ENCODE measurements at regions not wholly inside any gene's neighbourhood (a gene's known extent, or its start where the extent isn't known, plus 50 kb on each side); places are given as distances from the start of the nearest gene placed in this dataset.
"Not testable (repeated sequence)": the region's sequence is repeated elsewhere in the genome, so short reads cannot be mapped to it uniquely, and the experiment has no call there.

DNA sequence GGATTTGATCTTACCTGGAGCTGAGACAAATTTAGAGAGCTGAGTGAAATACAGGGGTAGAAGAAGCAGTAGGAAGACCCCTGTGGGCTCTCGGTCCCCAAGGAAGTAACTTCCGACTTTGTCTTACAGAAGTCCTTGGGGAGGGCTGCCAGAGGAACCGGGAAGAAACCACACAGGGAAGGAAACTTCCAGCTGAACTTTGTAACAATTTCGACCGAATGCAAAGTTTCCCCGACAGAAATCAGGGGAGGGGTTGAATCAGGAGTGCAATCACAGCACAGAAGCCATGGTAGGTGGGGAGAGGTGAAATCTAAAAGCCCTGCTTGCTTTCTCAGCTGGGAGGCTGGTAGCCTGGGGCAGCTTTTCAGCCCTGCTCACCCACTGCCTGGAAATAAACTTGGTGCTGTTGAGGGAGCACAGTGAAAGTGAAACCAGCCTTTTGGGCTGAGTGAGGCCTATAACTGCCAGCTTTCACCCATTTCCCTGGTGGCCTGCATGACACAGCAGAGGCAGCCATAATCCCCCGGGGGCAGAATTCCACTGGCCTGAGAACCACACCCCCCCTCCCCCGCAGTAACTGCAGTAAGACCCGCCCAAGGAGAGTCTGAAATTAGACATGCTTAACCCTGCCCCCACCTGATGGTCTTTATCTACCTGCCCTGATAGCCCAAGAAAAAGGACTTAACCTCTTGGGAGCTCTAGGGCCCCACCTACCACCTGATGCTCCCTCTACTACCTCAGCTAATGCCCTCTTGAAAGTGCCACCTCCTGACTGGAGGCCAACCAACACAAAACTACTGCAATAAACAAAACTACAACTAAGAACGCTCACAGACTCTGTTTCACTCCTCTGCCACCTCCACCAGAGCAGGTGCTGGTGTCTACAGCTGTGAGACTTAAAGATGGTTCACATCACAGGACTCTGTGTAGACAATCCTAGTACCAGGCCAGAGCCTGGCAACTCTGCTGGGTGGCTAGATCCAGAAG, 248.2 kb downstream of the PARM1 start:
- DNase-seq, result no peak

DNA sequence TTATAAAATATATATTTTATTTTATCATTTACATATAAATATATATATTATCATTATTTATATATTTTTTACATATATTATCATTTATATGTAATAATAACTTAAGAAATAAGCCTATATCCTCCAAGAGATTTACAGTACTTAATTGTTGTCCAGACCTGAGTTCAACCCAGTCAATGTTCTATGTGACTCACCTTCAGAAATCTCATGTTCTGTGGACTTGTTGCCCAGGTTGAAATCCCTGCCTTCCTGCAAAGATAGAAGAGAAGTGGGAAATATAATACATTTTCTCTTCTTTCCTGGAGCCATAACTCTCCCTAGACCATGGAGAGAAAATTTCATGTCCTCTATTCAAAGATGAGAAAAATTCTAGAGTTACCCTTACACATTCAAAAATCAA, 247.3 kb downstream of the PARM1 start:
- no peak for DNase-seq

DNA sequence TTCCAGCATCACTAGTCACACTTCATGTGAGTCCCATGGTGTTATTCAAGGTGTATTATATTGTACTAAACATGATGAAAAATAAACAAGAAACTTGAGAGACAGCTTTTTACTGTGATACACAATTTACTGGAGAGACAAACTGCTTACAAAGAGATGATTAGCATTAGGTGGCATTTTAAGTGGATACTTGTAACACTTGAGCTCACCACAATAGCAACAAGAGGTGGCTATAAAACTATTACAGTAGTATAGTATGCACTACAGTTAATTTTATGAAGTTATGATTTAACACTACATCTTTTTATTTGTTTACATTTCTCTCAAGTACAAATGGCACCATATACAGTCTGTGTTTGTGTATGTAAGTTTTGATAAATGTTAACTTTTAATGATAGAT, 246.6 kb downstream of the PARM1 start:
- peak; percentile 15 to 23 for DNase-seq

DNA sequence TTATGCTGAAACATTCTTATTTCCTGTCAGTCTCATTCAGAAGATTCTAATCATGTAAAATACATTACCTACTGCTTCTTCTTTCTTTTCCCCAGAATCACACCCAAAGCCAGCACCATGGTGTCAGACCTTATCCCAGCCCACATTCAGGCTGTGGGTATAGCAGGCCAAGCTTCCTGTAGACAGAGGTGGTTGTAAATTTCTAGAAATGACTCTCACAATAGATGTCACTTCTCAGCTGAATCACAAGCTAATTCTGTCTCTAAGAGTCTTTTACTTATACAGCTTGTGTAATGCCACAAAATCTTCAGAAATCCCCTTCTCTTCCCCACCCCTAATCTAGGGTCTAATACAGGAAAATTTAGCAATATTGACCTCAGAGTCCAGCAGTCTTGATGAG, 239.6 kb downstream of the PARM1 start:
- no peak for DNase-seq

DNA sequence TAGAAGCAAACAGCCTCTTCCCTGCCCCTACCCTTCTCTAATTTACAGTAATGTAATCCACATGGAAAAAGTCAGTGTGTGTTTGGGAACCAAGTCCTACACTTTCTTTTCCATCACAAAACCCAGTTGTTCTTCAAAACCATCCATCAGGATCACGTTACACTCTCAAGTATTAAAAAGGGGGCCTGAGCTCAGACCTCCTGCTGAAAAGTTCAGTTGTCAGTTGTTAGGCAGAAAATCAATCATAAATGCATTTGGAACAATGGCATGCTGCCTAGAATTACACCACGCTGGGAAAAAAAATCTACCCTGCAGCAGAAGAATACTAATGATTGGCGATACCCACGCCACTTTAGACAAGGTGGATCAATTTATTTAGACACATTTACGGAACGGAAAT, 236.5 kb downstream of the PARM1 start:
- DNase-seq, result peak; percentile 12 to 64

DNA sequence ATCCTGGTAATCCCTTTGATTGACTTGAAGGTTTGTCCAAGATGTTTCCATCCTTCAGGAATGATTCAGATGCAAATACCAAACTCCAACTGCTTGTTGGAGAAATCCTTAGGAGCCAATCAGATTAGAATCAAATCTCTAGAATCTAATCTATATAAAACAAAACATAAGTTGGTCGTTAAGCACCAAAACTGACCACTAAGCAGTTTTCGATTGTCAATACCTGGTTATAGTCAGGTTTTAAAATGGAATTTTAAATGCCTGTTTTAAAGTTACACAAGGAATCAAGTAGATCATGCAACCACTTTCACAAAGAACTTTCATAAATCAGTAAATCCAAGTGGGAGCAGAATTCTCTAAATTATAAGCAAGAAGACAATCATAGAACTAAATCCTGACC, 236.1 kb downstream of the PARM1 start:
- no peak for DNase-seq

DNA sequence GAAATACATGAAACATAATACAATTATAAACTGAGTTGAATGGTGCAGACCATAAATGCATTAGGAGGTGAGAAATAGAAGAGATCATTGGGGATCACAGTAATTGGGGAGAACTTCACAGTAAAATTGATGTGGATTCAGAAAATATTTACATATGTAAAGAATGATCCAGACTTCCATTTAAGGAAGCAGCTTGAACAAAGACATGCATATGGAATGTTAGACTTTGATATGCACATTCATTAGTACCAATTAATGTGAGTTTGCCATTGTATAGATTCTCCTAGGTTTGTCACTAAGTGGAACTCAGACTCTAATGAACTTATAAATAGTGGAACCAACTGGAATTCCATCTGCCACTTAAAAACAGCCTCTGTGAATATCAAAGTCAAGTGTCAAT, 235.6 kb downstream of the PARM1 start:
- DNase-seq, result no peak

DNA sequence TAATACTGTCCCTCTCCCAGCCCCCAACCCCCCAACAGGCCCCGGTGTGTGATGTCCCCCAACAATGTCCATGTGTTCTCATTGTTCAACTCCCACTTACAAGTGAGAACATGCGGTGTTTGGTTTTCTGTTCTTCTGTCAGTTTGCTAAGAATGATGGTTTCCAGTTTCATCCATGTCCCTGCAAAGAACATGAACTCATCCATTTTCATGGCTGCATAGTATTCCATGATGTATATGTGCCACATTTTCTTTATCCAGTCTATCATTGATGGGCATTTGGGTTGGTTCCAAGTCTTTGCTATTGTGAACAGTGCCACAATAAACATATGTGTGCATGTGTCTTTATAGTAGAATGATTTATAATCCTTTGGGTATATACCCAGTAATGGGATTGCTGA, 232.2 kb downstream of the PARM1 start:
- not testable (repeated sequence) for DNase-seq

DNA sequence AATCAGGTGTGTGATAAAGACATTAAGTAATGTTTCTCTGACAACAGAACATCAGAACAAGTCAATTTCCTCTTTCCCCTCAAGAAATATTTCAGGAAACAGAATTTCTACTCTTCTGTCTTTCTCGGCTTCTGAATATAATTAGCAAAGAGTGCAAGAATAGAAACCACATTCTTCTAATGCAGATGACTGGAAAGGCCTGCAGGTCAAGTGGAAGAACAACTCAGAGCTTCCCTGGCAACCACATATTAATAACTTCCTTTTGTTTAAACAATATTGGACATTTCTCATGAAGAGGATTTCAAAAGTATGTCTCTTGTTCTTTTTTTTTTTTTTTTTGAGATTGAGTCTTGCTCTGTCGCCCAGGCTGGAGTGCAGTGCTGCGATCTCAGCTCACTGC, 225.5 kb downstream of the PARM1 start:
- DNase-seq, result no peak

DNA sequence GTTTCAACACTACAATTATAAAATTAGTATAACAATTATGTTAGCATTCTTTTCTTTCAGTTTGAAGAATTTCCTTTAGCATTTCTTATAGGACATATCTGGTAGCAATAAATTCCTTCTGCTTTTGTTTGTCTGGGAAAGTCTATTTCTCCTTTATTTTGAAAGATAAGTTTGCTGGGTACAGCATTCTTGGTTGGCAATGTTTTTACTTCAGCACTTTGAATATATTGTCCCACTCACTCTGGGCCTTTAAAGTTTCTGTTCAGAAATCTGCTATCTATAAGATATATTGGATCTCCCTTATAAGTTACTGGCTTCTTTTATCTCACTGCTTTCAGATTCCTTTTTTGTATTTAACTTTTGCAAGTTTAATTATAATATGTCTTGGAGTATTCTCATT, 222.1 kb downstream of the PARM1 start:
- DNase-seq, result no peak

DNA sequence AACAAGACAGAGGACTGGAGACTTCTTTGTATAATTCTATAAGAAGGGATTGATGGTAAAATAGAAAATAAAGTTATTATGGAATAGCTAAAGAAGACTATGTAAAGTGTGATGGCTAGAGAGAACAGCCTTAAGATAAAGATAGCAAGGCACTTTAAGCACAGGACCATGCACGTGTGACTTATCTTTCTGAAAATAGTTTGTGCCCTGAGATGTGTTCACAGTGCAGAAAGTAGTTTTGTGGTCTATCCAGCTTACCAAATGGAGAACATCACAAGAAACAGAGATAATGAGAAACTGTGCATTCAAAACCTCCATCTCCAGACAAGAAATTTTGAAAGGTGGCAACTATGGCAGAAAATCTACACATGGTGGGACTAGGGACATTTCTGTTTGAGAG, 213.3 kb downstream of the PARM1 start:
- no peak for DNase-seq

DNA sequence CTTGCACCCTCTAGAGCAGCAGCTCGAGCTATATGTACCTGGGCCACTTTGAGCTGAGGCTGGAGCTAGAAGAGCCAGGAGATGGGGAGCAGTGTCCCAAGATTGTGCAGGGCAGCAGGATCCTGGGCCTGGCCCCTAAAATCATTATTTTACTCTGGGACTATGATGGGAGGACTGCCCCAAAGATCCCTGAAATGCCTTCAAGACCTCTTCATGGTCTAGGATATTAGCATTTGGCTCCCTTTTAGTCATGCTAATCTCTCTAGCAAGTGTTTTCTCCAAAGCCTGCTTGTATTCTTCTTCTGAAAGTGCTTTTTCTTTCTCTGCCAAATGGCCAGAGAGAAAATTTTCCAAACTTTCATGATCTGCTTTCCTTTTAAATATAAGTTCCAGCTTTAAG, 211.6 kb downstream of the PARM1 start:
- no peak for DNase-seq

DNA sequence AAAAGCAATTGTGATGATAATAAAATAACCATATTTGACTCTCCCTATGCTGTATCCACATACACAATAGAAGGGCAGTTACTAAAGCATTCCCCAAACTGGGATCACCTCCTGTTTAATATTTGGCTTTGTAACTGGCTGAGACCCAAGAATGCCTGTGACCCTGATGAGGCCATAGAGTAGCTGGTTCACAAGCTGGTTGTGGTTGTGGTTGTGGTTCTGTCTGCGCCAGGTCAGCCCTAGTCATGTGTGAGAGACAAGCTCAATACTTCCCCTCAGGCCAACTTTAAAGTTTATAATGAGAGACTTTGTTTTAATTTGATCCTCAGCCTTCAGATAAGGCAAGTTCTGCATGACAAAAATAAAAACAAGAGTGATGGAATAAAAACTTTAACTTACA, 209.9 kb downstream of the PARM1 start:
- DNase-seq, result no peak

DNA sequence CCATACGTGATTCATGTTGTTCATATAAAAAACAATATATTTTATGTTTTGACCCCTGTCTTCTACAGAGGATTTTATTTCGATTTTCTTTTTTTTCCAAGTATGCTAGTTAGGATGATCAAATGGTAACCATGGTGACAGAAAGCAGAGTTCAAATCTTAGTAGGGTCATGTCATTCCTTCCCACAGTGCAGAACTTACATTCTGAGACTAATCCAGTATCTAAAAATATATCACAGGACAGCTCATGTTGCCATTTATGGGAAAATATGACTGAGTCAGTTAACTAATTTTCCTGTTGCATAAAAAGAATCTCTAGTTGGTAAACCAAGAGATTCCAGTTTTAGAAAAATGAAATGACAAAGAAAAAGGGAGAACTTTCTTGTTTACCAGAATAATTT, 209.5 kb downstream of the PARM1 start:
- DNase-seq, result no peak

DNA sequence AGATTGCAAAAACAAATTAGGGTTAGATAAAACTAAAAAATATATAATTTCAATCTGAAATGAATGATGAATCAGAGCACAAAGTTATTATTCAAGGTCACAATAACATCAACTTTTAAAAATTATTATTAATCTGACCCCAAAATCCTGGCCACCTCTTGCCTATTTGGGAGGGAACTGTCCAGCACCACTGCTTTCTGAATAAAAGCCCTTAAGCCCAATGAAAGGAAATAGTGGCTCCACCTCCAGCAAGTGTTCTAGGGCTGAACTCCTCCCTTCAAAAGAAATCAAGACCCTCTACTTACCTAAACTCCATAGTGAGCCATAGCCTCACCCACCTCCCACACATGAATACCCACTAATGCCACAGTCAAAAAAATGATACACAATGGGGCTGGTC, 208.2 kb downstream of the PARM1 start:
- no peak for DNase-seq

DNA sequence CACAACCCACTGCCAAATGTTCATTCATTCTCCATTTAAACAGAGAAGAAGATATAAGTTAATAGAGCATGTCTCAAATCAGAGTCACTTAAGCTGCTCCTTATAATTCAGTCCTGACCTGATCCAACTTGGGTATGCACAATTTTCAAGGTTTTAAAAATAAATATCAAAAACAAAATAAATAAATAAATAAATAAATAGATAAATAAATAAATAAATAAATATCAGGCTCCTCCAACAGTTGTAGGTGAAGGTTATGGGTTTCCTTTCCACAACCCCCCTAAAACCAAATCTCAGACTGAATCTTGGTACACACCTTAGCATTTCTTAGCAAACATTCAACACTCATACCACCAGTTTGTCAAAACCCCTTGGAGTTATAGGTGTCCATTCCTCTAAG, 204.4 kb downstream of the PARM1 start:
- DNase-seq, result no peak

DNA sequence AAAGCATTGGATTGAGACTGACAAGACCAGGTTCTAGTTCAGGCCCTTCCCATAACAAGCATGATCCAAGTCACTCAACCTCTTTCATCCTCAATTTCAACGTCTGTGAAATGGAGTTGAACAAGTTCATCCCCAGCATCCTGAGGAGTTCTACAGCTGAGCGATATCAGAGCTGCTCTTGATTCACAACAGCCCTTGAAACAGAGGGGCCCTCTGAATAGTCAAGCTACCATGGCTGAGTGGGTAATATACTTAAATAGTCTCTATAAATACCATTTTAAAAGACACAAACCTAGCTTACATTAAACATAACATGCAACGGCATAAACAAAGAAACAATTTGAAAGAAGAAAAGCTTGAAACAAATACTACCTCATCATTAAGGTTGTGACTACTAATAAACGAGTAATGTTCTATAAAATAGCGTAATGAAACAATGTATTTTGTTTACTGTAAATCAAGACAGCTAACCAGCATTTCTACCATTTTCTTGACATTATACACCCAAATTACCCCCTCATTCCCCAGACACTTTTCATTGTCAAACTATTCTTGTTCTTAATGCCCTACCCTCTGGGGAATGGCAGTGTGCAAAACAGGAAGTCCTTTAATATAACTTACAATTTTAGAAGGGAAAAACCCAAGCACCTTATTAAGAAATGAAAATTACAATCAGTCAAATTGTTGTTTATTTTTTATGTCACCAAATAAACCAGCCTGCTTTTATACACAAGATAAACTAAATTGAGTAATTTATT, 202.3 kb downstream of the PARM1 start:
- DNase-seq, result no peak

DNA sequence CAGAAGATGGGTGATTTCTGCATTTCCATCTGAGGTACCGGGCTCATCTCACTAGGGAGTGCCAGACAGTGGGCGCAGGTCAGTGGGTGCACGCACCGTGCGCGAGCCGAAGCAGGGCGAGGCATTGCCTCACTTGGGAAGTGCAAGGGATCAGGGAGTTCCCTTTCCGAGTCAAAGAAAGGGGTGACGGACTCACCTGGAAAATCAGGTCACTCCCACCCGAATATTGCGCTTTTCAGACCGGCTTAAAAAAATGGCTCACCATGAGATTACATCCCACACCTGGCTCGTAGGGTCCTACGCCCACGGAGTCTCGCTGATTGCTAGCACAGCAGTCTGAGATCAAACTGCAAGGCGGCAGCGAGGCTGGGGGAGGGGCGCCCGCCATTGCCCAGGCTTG, 194.0 kb downstream of the PARM1 start:
- not testable (repeated sequence) for DNase-seq

DNA sequence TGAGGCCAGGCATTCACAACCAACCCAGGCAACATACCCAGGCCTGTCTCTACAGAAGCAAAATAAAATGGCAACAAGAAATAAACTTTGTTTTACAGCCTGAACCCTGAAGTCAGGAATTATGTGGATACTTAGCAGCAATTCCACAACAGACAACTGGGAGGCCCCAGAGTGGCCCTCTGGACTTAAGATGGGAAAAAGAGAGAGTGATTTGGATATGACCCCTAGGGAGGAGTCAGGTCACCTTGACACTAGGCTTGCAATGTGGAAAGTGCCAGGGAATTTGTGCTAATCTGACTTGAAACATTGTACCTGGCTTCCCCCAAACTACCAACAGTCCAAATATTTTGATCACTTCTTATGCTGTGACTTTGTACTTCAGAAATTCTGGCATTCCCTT, 193.1 kb downstream of the PARM1 start:
- peak in 1 of 2 experiments; percentile 63 for DNase-seq

DNA sequence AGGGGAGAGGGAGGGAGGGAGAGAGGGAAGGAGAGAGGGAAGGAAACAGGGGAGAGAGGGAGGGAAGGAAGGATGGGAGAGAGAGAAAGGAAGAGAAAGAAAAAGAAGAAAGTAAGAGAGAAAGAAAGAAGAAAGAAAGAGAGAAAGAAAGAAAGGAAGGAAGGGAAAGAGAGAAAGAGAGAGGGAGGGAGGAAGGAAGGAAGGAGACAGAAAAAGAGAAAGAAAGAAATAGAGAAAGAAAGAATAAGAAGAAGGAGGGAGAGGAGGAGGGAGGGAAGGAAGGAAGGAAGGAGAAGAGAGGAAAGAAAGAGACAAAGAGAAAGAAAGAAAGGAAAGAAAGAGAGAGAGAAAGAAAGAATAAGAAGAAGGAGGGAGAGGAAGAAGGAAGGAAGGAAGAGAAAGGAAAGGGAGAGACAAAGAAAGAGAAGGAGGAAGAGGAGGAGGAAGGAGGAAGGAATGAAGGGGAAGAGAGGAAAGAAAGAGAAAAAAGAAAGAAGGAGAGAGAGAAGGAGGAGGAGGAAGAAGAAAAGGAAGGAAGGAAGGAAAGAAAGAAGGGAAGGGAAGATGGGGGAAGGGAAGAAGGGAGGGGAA, 189.6 kb downstream of the PARM1 start:
- DNase-seq, result no peak

DNA sequence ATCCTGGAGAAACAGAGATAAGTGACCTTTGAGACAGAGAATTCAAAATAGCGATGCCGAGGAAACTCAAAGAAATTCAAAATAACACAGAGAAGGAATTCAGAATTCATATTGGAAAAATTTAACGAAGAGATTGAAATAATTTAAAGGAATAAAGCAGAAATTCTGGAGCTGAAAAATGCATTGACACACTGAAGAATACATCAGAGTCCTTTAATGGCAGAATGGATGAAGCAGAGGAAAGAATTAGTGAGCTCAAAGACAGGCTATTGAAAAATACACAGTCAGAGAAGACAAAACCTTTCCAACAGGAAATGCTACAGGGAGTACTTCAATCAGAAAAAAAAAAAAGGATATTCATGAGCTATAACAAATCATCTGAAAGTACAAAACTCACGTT, 185.8 kb downstream of the PARM1 start:
- no peak for DNase-seq

DNA sequence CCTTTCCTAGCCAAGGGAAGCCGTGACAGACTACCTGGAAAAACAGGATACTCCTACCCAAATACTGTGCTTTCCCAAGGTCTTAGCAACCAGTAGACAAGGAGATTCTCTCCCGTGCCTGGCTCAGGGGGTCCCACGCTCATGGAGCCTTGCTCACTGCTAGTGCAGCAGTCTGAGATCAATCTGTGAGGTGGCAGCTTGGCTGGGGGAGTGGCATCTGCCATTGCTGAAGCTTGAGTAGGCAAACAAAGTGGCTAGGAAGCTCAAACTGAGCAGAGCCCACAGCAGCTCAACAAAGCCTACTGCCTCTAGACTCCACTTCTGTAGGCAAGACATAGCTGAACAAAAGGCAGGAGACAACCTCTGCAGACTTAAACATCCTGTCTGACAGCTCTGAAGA, 177.1 kb downstream of the PARM1 start:
- DNase-seq, result no peak

DNA sequence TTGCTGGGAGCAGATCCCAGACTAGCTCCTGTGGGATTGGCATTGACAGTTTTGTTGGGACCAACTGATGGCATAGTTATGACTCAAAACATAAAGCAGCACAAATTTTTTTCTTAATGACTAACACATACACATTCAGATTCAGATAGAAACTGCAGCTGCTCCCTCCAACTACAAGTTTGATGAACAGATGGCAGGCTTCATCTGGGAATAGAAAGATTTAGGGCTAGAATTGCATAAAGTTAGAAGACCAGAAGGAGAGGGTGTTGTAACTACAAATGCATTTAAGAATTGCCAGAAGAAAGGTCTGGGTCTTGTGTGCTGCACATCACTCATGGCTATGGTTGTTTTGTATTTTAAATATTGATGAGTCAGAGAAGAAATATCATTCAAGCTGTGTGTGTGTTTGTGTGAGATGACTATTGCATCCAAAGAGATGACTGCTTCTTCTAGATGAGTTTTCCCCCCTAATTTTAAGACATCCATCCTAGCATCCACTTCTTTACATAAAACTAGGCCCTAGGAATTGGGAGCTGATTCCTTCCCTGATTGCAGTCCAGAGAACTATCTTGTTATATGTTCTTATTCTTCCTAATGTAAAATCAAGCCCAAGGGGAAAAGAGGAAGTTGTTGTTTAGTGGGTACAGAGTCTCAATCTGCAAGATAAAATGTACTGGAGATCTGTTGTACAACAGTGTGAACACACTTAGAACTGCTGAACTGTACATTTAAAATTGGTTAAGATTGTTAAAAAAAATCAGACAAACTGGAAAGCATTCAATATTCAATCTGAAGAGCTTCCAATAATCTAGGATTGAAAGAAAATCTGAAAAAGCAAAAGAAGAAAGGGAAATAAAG, 175.1 kb downstream of the PARM1 start:
- no peak for DNase-seq

Data from NCI-H187 (cell line).